ENCODE measurements at regions not wholly inside any gene's neighbourhood (a gene's known extent, or its start where the extent isn't known, plus 50 kb on each side); places are given as distances from the start of the nearest gene placed in this dataset.
"Not testable (repeated sequence)": the region's sequence is repeated elsewhere in the genome, so short reads cannot be mapped to it uniquely, and the experiment has no call there.

DNA sequence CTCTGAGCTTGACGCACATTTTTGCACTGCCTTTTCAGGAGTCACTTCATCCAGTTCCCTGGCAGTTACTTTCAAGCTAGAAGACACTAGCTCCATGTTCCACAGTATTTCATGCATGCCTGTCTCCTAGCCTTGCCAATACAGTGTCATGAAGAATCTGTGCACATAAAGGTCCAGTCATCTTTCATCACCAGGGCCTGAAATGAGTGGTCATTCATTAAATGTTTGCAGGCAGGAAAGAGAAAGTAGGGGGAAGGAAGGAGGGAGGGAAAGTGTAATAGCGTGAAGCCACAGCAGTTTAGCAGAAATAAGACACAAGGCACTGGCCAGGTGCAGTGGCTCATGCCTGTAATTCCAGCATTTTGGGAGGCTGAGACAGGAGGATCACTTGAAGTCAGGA, 92.4 kb upstream of the COPS8 start:
- no peak overlapping the region for H3K27ac ChIP-seq (ENCODE audit: low read depth, low read length)

GRCh38 chr2:236994361-236994760, 91.3 kb upstream of the COPS8 start:
- Histone ChIP-seq H3K9ac (ENCODE audit: low read length) (no peak overlapping the region), H3K4me1 (ENCODE audit: control insufficient read depth, insufficient read depth, low read length) (peaks cover 27% of the 10 kb centered on the region), H3K4me3 (ENCODE audit: low read depth, low read length) (no peak overlapping the region), H3K36me3 (ENCODE audit: control insufficient read depth, insufficient read depth, low read length) (no peaks in the 10 kb centered on the region), H3K27ac (ENCODE audit: low read depth, low read length) (no peak overlapping the region), H3K9me3 (ENCODE audit: control insufficient read depth, insufficient read depth, low read depth, low read length) (no peaks in the 10 kb centered on the region; the same call in 1 of the 2 replicates), H3K27me3 (ENCODE audit: control insufficient read depth, insufficient read depth, low read length) (no peaks in the 10 kb centered on the region)

More for the DNA sequence above, 92.4 kb upstream of the COPS8 start:
- Histone ChIP-seq H3K4me3 (ENCODE audit: low read depth, low read length) (no peak overlapping the region), H3K36me3 (ENCODE audit: control insufficient read depth, insufficient read depth, low read length) (no peaks in the 10 kb centered on the region), H3K4me1 (ENCODE audit: control insufficient read depth, insufficient read depth, low read length) (peaks cover 22% of the 10 kb centered on the region), H3K27me3 (ENCODE audit: control insufficient read depth, insufficient read depth, low read length) (no peaks in the 10 kb centered on the region), H3K9ac (ENCODE audit: low read length) (no peak overlapping the region), H3K9me3 (ENCODE audit: control insufficient read depth, insufficient read depth, low read depth, low read length) (no peaks in the 10 kb centered on the region)

GRCh38 chr2:236997069-236997715, 88.5 kb upstream of the COPS8 start:
- H3K27ac ChIP-seq (ENCODE audit: low read depth, low read length): no peak overlapping the region
- peaks cover 27% of the 10 kb centered on the region for H3K4me1 ChIP-seq (ENCODE audit: control insufficient read depth, insufficient read depth, low read length)
- no peaks in the 10 kb centered on the region for H3K36me3 ChIP-seq (ENCODE audit: control insufficient read depth, insufficient read depth, low read length)
- H3K27me3 ChIP-seq (ENCODE audit: control insufficient read depth, insufficient read depth, low read length): no peaks in the 10 kb centered on the region
- peaks cover 13% of the 10 kb centered on the region for H3K9me3 ChIP-seq (ENCODE audit: control insufficient read depth, insufficient read depth, low read depth, low read length)
- no peak overlapping the region for H3K9ac ChIP-seq (ENCODE audit: low read length)
- no peak overlapping the region for H3K4me3 ChIP-seq (ENCODE audit: low read depth, low read length)

- Histone ChIP-seq H3K27ac (ENCODE audit: low read depth, low read length) (no peak overlapping the region), H3K4me3 (ENCODE audit: low read depth, low read length) (no peak overlapping the region), H3K9me3 (ENCODE audit: control insufficient read depth, insufficient read depth, low read depth, low read length) (peaks cover 13% of the 10 kb centered on the region), H3K4me1 (ENCODE audit: control insufficient read depth, insufficient read depth, low read length) (peaks cover 27% of the 10 kb centered on the region), H3K27me3 (ENCODE audit: control insufficient read depth, insufficient read depth, low read length) (no peaks in the 10 kb centered on the region), H3K9ac (ENCODE audit: low read length) (no peak overlapping the region), H3K36me3 (ENCODE audit: control insufficient read depth, insufficient read depth, low read length) (no peaks in the 10 kb centered on the region)
These were observed 87.5 kb upstream of the COPS8 start for GRCh38 chr2:236998236-236998635.

- H3K27ac ChIP-seq (ENCODE audit: low read depth, low read length): no peak overlapping the region
- no peak overlapping the region for H3K4me3 ChIP-seq (ENCODE audit: low read depth, low read length)
- H3K4me1 ChIP-seq (ENCODE audit: control insufficient read depth, insufficient read depth, low read length): peaks cover 27% of the 10 kb centered on the region
- no peaks in the 10 kb centered on the region for H3K36me3 ChIP-seq (ENCODE audit: control insufficient read depth, insufficient read depth, low read length)
- H3K27me3 ChIP-seq (ENCODE audit: control insufficient read depth, insufficient read depth, low read length): no peaks in the 10 kb centered on the region
- no peak overlapping the region for H3K9ac ChIP-seq (ENCODE audit: low read length)
- peaks cover 13% of the 10 kb centered on the region for H3K9me3 ChIP-seq (ENCODE audit: control insufficient read depth, insufficient read depth, low read depth, low read length)
These were observed 86.9 kb upstream of the COPS8 start for GRCh38 chr2:236998758-236999157.

DNA sequence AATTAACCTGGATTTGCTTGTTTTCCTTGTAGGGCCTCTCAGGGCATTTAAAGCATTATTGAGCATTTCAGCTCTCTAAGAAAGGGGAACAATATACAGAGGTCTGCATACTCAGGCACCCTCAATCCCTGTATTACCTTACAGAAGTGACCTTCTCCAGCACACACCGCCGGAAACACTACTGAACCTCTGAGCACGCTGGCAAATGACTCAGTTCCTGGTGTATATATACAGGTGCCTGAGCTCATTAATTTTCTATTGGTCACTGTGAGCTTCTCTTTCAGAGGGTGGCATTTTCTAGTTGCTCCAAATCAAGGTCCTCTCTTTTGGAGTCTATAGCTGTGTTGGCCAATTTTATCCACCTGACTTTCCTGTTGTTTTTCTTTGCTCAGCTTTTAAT, 85.2 kb upstream of the COPS8 start:
- Histone ChIP-seq H3K27me3 (ENCODE audit: control insufficient read depth, insufficient read depth, low read length) (no peaks in the 10 kb centered on the region), H3K9ac (ENCODE audit: low read length) (no peak overlapping the region), H3K4me3 (ENCODE audit: low read depth, low read length) (no peak overlapping the region), H3K36me3 (ENCODE audit: control insufficient read depth, insufficient read depth, low read length) (no peaks in the 10 kb centered on the region), H3K27ac (ENCODE audit: low read depth, low read length) (no peak overlapping the region), H3K9me3 (ENCODE audit: control insufficient read depth, insufficient read depth, low read depth, low read length) (peaks cover 13% of the 10 kb centered on the region), H3K4me1 (ENCODE audit: control insufficient read depth, insufficient read depth, low read length) (peaks cover 17% of the 10 kb centered on the region)

- H3K27me3 ChIP-seq (ENCODE audit: control insufficient read depth, insufficient read depth, low read length); H3K4me3 ChIP-seq (ENCODE audit: low read depth, low read length); H3K9me3 ChIP-seq (ENCODE audit: control insufficient read depth, insufficient read depth, low read depth, low read length); H3K4me1 ChIP-seq (ENCODE audit: control insufficient read depth, insufficient read depth, low read length); H3K27ac ChIP-seq (ENCODE audit: low read depth, low read length); H3K36me3 ChIP-seq (ENCODE audit: control insufficient read depth, insufficient read depth, low read length); H3K9ac ChIP-seq (ENCODE audit: low read length): not testable (repeated sequence)
These were observed 80.3 kb upstream of the COPS8 start for GRCh38 chr2:237005341-237005740.

DNA sequence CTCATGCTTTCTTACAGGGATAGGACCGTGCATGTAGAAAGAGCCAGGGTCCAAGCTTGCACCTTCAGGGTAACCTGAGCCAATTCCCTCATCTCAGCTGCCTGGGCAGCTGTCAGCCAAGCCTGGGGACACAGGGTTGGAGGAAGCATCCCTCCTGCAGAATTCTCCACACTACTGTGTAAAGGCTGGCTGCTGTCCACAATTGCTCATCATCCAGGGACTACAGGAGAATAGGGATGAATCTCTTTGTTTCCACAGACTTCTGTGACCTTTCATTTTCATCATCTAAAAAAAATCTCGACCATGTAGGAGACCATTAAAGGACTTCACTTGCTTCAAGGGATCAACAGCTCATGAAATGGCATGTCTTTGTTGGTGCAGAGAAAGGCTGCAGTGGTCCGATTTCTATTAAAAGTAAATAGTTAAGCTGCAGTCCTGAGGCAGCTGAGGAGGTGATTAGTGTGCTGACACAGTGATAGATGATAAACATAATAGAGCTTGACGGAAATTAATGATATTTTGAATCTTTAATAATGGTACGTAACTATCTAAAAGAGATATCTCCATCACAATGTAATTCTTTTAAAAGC, 74.4 kb upstream of the COPS8 start:
- H3K4me3 ChIP-seq (ENCODE audit: low read depth, low read length): no peak overlapping the region
- H3K27ac ChIP-seq (ENCODE audit: low read depth, low read length): no peak overlapping the region
- H3K27me3 ChIP-seq (ENCODE audit: control insufficient read depth, insufficient read depth, low read length): no peaks in the 10 kb centered on the region
- H3K9me3 ChIP-seq (ENCODE audit: control insufficient read depth, insufficient read depth, low read depth, low read length): peaks cover 9% of the 10 kb centered on the region
- no peak overlapping the region for H3K9ac ChIP-seq (ENCODE audit: low read length)
- H3K36me3 ChIP-seq (ENCODE audit: control insufficient read depth, insufficient read depth, low read length): no peaks in the 10 kb centered on the region
- no peaks in the 10 kb centered on the region for H3K4me1 ChIP-seq (ENCODE audit: control insufficient read depth, insufficient read depth, low read length)

- H3K27me3 ChIP-seq (ENCODE audit: control insufficient read depth, insufficient read depth, low read length): no peaks in the 10 kb centered on the region
- peaks cover 12% of the 10 kb centered on the region for H3K9me3 ChIP-seq (ENCODE audit: control insufficient read depth, insufficient read depth, low read depth, low read length)
These were observed 73.7 kb upstream of the COPS8 start for GRCh38 chr2:237012004-237012403.

GRCh38 chr2:237012577-237013267, 73.0 kb upstream of the COPS8 start:
- Histone ChIP-seq H3K9ac (ENCODE audit: low read length) (no peak overlapping the region), H3K9me3 (ENCODE audit: control insufficient read depth, insufficient read depth, low read depth, low read length) (peaks cover 12% of the 10 kb centered on the region), H3K4me1 (ENCODE audit: control insufficient read depth, insufficient read depth, low read length) (no peaks in the 10 kb centered on the region), H3K27me3 (ENCODE audit: control insufficient read depth, insufficient read depth, low read length) (no peaks in the 10 kb centered on the region), H3K27ac (ENCODE audit: low read depth, low read length) (no peak overlapping the region), H3K4me3 (ENCODE audit: low read depth, low read length) (no peak overlapping the region), H3K36me3 (ENCODE audit: control insufficient read depth, insufficient read depth, low read length) (no peaks in the 10 kb centered on the region)

More at GRCh38 chr2:237012004-237012403, 73.7 kb upstream of the COPS8 start:
- Histone ChIP-seq H3K9ac (ENCODE audit: low read length) (no peak overlapping the region), H3K36me3 (ENCODE audit: control insufficient read depth, insufficient read depth, low read length) (no peaks in the 10 kb centered on the region), H3K4me1 (ENCODE audit: control insufficient read depth, insufficient read depth, low read length) (no peaks in the 10 kb centered on the region), H3K27ac (ENCODE audit: low read depth, low read length) (no peak overlapping the region), H3K4me3 (ENCODE audit: low read depth, low read length) (no peak overlapping the region)

DNA sequence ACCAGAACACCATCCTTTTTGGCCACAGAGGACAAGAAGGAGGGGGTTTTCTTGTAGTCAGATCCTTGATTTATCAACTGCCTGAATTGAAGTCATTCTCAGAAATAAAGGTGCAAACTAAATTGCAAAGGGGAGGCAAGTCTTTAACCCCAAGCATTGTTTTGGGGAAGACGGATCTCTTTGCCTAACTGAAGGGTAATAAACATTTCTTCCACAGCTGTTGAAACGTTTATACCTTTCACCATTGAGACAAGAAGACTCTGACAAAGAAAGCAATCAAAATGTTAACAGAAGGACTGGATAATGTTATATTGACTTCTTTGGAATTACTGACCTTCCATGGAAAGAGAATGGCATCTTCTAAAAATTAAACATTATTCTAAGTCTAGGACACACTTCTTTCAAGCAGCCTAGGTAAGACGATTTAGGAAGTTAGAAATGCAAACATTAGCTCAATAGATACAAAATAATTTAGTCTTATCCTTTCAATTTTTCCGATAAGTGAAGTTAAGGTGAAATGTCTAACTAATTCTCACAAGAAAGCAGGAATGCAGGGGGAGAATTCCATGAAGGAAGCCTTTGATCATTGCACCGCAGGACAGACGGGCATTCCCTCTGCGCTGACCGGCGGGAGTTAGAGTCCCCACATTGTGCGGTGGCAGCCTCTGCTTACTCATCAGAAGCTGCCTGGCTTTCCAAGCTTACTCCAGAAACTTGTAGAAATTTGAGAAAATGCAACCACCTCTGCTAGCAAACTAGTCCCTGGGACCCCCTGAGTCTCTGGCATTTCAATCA, 69.4 kb upstream of the COPS8 start:
- Histone ChIP-seq H3K4me3 (ENCODE audit: low read depth, low read length) (no peak overlapping the region), H3K9ac (ENCODE audit: low read length) (no peak overlapping the region), H3K9me3 (ENCODE audit: control insufficient read depth, insufficient read depth, low read depth, low read length) (peaks cover 12% of the 10 kb centered on the region), H3K27me3 (ENCODE audit: control insufficient read depth, insufficient read depth, low read length) (no peaks in the 10 kb centered on the region), H3K27ac (ENCODE audit: low read depth, low read length) (no peak overlapping the region), H3K36me3 (ENCODE audit: control insufficient read depth, insufficient read depth, low read length) (no peaks in the 10 kb centered on the region), H3K4me1 (ENCODE audit: control insufficient read depth, insufficient read depth, low read length) (no peaks in the 10 kb centered on the region)
